ENCODE measurements at regions not wholly inside any gene's neighbourhood (a gene's known extent, or its start where the extent isn't known, plus 50 kb on each side); places are given as distances from the start of the nearest gene placed in this dataset.

DNA sequence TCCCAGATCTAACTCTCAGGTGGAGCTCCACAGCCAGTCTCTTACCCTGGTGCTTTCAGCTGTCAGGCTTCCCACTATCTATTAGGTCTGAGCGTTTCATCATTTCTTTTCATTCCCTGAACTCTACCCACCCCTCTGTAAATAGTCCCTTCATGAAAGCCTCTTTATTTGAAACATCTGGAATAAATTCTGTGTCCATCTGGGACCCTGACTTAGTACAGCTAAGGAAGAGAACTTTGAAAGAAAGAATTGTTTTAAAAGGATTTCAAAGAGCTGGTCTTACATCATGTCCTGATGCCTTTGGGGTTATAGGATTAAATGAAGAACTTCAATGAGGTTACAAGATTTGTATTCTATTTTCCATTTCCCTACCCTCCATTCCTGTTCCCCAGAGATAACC lies 388.5 kb upstream of the CA10 start:
- DNase-seq (ENCODE audit: low read depth) = no peak

DNA sequence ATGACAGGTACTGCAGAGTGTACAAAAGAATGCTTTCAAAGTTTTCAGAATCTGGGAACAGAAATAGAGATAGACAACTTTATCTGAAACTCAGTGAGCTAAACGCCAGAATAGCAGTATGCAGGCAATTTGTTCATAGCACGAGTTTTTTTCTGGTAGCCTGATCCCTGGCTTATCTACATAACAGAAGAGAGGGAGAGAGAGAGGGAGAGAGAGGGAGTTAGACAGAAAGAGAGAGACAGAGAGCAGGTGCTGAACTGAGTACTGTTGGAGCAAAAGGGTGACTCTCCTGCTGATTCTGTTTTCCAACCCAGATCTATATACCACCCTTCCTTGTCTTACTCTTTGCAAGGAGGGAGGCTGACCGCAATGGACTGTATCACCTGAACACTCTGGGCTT lies 388.0 kb upstream of the CA10 start:
- DNase-seq (ENCODE audit: low read depth) = no peak

More for the DNA sequence above, 388.5 kb upstream of the CA10 start:
- H3K4me3 ChIP-seq (ENCODE audit: low read depth, low read length) = no peak overlapping the region

DNA sequence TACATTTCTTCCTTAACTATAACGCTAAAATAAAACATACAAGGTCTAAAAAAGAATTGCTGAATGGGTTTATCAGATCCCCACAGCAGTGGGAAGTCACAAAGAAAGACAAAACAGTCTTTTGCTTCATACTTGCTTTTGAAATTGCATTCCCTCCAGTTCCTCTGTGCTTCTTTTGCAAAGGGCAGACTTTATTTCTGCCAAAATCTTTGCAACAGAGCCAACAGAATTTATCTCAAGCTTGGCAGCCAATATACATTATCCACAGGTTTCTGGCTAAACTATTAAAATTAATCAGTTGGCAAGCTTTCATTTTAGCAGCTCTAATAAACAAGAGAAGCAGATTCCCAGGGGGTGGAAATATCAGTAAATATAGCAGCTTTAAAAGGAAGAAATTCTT lies 378.9 kb upstream of the CA10 start:
- no peak for DNase-seq (ENCODE audit: low read depth)
- H3K4me3 ChIP-seq (ENCODE audit: low read depth, low read length) = no peak overlapping the region

More for the DNA sequence above, 388.0 kb upstream of the CA10 start:
- no peak overlapping the region for H3K4me3 ChIP-seq (ENCODE audit: low read depth, low read length)

DNA sequence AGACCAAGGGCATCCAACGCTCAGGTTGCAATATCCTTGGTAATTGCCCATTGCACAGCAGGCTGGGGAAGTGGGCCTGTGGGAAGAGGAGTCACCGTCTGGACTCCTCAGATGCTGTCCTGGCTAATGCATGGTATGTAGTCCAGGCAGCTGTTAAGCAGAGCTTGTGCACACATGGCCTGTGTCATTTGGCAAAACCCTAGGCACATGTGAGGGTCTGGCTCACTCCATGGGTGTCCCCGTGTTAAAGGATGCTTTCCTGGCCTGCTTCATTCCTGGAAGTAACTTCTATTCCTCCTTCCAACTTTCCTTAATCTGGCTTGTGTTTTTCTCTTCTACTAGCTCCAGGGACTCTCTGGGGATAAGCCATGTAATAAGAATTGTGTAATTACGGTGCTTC lies 378.0 kb upstream of the CA10 start:
- no peak overlapping the region for H3K4me3 ChIP-seq (ENCODE audit: low read depth, low read length)
- no peak for DNase-seq (ENCODE audit: low read depth)

DNA sequence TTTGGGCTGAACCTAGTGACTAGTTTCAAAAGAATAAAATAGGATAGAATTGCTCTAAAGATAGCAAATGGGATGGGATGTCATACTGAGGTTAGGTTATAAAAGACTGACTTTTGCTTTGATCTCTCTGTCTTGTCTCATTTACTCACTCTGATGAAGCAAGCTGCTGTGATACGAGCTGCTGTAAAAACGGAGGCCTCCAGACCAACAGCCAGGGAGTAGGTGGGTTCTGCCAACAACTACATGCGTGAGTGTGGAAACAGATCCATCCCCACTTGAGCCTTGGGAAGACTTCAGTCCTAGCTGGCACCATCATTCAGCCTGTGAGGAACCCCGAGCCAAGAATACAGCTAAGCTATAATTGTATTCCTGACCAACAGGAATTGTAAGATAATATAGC lies 373.9 kb upstream of the CA10 start:
- no peak overlapping the region for H3K4me3 ChIP-seq (ENCODE audit: low read depth, low read length)
- no peak for DNase-seq (ENCODE audit: low read depth)

DNA sequence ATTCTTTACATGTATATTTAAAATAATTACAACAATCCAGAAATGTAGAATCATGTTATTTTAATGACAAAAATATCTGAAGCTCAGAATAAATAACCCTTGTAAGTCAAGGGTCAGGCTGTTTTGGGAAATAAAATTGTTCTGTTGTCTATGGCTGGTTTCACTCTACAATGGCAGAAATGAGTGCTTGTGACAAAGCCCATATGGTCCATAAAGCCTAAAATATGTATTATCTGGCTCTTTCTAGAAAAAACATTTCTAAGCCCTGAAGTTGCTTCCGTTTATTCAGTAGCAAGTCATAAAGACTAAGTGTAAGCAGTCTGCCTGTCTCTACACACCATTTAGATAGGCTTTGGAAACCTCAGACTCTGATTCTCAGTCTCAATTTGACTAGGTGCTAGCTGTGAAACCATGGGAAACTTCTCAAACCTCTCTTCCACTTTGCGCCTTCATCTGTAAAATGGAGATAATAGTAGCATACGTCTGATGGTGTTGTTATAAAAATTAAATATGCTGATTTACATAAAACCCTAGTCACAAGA lies 365.7 kb upstream of the CA10 start:
- DNase-seq (ENCODE audit: low read depth) = no peak

DNA sequence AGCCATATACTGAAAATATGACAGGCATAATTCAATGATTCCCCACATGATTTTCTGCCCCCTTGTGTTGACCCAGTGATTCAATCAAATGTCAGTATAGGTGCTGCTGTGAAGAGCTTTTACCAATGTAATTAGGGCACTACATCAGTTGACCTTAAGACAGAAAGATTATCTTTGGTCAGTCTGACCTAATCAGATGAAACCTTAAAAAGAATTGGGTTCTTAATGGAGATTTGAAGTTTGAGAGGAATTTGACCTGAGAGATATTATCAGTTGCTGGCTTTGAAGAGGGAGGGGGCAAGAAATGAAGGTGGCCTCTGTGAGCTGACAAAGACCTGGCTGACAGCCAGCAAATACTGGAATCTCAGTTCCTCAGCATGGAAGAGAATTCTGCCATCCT lies 358.7 kb upstream of the CA10 start:
- no peak for DNase-seq (ENCODE audit: low read depth)
- H3K4me3 ChIP-seq (ENCODE audit: low read depth, low read length) = no peak overlapping the region

More for the DNA sequence above, 365.7 kb upstream of the CA10 start:
- H3K4me3 ChIP-seq (ENCODE audit: low read depth, low read length) = no peak overlapping the region

DNA sequence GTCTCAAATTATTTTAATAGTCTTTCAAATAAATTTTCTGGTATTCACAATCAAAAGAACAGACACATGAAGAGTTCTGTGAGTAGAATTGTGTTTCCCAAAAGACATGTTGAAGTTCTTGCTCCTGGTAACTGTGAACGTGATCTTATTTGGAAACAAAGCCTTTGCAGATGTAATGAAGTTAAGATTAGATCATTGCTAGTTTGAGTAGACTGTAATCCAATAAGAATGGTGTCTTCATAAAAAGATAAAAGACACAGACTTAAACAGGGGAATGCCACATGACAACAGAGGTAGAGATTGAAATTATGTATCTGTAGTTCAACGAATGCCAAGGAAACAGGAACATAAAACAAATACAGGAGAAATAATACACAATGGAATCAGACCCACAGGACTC lies 357.4 kb upstream of the CA10 start:
- H3K4me3 ChIP-seq (ENCODE audit: low read depth, low read length) = no peak overlapping the region
- no peak for DNase-seq (ENCODE audit: low read depth)

DNA sequence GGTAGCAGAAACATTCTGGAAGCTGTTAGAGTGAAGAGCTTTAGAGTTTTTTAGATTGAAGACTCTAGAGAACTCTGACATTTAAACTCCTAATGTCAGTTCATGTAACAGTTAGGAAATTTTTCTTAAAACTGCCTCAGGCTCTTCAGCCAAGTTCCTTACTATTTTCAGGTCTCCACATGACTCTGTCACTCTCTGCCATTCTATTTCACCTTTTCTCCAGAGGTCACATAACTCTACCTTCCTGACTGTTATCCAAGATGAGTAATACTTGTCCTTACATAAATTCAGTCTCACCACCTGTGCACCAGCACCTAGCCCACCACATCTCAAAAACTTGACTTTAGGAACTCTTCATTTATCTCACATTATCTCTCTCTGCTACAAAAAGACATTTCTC lies 347.1 kb upstream of the CA10 start:
- DNase-seq (ENCODE audit: low read depth) = no peak
- H3K4me3 ChIP-seq (ENCODE audit: low read depth, low read length) = no peak overlapping the region

DNA sequence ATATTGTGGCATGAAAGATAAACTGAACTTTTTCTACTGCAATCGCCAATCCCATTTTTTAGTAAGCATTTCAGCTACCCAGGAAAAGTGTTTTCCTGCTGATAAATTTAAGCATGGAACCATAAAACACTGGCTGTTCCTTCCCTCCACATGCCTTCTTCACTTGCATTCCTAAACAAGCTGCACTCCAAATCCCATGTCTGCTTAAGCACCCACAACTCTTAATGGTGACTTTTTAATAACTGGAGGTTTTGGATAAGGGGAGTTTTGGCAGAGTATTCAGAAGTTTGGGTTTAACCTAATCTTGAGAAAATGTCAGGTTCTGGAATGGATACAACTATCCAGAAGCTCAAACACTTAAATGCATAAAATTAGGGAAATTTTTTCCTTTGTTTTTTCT lies 345.6 kb upstream of the CA10 start:
- H3K4me3 ChIP-seq (ENCODE audit: low read depth, low read length) = no peak overlapping the region
- DNase-seq (ENCODE audit: low read depth) = no peak

DNA sequence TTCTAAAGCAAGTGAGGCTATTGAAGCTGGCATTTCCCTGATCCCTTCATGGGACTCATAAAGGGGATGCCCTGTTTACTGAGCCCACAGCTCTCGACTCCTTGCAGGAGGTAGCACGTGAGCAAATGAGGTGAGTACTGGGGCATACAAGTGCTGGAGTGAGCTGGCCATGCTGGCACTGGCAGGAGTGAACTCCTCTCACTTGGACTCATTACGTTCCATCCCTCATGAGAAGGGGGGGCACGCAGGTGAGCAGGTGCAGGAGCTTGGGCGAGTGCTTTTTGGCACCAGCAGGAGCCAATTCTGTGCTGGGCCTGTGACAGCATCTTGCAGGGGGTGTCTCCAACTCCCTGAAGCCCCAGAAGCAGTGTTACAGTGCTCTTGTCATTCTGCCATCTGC lies 337.1 kb upstream of the CA10 start:
- no peak for DNase-seq (ENCODE audit: low read depth)

DNA sequence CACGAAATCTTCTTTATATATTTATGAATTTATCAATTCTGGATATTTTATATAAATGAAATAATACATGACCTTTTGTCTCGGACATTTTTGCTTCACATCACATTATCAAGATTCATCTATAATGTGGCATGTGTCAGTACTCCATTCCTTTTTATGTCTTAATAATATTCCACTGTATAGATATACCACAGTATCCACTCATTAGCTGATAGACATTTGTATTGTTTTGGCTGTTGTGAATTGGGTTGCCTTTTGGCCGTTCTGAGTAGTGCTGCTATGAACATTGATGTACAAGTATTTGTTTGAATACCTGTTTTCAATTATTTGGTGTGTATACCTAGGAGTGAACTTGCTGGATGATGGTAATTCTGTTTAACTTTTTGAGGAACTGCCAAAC lies 323.8 kb upstream of the CA10 start:
- no peak for DNase-seq (ENCODE audit: low read depth)

More for the DNA sequence above, 337.1 kb upstream of the CA10 start:
- no peak overlapping the region for H3K4me3 ChIP-seq (ENCODE audit: low read depth, low read length)

DNA sequence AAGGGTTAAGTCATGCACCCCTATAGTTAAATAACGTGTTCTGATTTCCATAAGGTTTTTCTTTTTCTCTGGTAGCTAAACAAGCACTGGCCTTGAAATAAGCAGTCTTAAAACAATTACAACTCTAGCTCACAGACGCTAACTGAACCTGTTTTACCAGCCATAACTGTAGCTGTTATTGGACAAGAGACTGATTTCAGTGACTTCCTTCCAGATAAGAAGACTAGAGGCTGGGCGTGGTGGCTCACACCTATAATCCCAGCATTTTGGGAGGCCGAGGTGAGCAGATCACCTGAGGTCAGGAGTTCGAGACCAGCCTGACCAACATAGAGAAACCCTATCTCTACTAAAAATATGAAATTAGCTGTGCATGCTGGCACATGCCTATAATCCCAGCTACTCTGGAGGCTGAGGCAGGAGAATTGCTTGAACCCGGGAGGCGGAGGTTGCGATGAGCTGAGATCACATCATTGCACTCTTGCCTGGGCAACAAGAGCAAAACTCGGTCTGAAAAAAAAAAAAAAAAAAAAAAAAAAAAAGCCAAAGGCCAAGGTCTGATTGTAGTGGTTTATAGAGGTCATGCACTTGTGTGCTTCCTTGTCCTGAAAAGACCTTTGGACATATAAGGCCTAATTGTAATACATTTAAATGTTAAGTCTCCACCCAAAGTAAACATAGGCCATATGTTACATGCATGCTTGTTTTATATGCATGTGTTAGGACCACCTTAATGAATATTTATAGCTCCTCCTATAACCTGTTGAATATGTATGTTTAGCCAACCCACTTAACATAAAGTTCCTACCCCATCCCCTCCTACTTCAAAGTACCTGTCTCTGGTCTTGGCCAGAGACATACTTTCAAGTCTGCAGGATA lies 319.5 kb upstream of the CA10 start:
- no peak for DNase-seq (ENCODE audit: low read depth)
- H3K4me3 ChIP-seq (ENCODE audit: low read depth, low read length) = no peak overlapping the region

More for the DNA sequence above, 323.8 kb upstream of the CA10 start:
- H3K4me3 ChIP-seq (ENCODE audit: low read depth, low read length) = no peak overlapping the region

DNA sequence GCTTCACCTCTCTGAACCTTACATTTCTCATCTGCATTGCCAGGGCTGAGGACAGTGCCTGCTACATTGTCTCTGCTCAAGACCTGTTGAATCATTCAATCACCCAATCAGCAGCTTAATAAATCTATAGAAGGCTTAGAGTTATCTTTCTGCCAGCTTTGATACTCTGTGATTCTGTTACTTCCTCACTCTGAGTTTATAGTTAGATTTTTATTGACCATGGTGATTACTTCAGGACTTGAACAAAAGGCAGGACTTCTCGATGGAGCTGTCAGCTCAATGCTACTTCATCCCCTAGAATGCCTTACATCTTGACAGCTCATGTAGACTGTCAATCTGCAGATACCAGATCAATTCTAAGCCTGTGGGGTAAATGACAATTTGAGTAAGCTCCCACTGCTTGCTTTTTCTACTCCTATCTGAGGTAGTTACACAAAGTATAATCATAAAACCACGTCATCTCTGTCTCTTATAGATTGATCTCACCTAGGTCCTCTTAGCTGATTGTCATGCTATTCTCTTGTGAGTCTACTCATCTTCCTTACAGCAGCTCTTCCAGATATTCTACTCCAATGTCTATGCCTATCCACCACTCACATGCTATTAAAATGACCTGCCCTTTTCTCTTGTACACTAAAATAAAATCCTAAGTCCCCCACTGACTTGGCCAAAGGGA lies 318.3 kb upstream of the CA10 start:
- H3K4me3 ChIP-seq (ENCODE audit: low read depth, low read length) = no peak overlapping the region
- DNase-seq (ENCODE audit: low read depth) = no peak

DNA sequence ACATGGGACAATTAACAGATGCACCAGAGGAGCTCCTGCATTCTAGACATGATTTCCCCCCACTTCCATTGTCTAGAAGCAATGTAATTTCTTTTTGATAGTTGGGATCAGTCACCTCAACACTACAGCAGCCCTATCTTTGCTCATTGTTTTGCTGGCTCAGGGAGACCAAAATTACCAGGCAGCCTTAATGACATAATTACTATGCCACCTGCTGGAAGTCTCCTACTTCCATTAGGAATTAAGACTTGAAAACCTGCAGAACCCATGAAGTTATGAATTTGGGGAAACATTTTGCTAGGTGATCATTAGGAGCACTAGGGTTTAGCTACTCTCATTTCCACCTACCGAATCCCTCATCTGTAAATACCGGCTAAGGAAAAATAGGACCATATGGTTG lies 312.0 kb upstream of the CA10 start:
- no peak for DNase-seq (ENCODE audit: low read depth)
- no peak overlapping the region for H3K4me3 ChIP-seq (ENCODE audit: low read depth, low read length)

DNA sequence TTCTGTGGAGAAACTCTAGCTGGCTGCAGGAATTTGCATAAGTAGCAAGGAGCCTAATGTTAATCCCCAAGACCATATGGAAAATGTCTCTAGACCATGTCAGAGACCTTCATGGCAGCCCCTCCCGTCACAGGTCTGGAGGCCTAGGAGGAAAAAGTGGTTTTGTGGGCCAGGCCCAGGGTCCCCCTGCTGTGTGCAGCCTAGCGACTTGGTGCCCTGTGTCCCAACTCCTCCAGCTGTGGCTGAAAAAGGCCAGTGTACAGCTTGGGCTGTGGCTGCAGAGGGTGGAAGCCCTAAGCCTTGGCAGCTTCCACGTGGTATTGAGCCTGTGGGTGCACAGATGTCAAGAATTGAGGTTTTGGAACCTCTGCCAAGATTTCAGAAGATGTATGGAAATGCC lies 306.9 kb upstream of the CA10 start:
- no peak overlapping the region for H3K4me3 ChIP-seq (ENCODE audit: low read depth, low read length)
- DNase-seq (ENCODE audit: low read depth) = no peak

DNA sequence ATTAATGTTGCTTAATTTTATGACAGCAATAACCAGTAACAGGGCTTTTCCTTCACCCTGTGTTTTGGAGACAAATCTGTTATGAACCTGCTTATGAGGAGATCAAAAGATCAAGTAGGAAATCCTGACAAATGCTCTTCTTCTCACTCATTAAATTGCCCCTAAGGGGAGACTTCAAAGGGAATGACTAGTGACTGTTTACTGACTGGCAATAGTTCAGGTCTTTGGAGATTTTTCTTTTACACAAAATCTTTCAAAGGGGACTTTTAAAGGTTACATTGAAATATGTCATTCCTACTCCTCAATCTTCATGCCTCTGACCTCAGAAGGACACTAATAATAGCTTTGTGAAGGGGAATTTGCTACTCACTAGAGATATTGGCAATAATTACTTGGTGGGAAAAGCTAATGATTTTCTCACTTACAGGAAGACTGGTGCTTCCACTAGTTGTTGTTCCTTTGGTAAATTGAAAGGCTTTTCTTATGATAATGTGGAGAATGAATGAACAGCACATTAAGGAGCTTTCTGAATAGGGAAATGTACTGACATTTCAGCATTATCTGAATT lies 292.9 kb upstream of the CA10 start:
- no peak overlapping the region for H3K4me3 ChIP-seq (ENCODE audit: low read depth, low read length)
- no peak for DNase-seq (ENCODE audit: low read depth)

DNA sequence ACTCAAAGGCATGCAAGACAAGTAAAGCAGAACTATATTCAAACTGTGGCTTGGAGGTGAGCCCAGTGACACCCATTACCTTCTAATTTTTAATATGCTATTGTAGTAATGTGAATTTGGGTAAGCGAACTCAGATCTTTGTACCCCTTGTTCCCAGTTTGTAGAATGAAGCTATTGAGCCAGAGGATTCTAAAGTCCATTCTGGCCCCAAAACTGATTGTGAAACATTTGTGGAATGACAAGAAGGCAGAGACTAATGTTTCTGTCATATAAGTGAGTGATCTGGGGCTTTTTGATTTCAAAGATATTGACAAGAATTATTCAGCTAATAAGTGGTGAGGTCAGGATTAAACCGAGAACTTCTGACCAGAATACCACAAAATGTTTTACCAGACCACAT lies 283.8 kb upstream of the CA10 start:
- DNase-seq (ENCODE audit: low read depth) = no peak
- no peak overlapping the region for H3K4me3 ChIP-seq (ENCODE audit: low read depth, low read length)

DNA sequence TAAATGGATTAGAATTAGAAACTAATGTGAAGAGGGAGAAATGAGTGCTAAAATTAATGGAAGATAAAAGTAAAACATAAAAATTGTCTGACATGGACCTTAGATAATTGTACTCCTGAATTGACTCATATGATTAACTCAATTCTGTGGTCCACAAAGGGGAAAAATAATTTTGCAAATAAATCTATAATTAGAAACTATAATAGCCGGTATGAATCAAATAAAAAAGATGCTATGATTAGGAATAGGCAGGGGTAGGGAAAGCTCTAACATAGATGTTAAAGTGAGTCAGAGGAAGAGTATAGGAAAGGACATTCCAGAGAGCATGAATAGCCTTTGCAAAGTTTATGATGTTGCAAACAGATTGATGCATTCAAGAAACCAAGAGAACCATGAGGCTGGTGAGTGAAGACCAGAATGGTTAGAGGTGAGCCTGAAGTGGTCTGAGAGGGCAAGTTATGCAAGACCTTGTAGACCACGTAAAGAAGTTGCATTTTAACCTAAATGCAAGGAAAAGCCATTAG lies 262.1 kb upstream of the CA10 start:
- DNase-seq (ENCODE audit: low read depth) = no peak
- no peak overlapping the region for H3K4me3 ChIP-seq (ENCODE audit: low read depth, low read length)

DNA sequence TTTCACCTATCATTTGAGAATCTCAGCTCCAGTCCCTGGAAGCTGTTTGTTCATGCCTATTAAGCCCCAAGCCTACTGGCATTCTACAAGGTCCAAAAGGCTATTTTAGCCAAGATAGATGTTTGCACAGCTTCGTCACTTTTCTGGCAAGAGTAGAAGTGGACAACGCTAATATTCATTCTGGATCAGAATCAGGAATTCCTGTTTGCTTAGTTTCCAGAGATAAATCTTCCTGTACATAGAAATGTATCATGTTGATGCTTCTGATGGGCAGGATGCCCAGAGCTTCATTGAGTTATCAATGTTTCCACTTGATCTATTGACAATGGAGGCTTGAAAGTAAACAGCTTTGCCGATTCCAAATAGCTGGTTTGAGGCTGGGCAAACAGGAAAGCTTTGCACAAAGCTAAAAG lies 260.7 kb upstream of the CA10 start:
- no peak overlapping the region for H3K4me3 ChIP-seq (ENCODE audit: low read depth, low read length)
- DNase-seq (ENCODE audit: low read depth) = no peak

Data from skeletal muscle cell (primary cell).